Peyer's patch (tissue), 4 donors: ENCODE measurements at regions not wholly inside any gene's neighbourhood (a gene's known extent, or its start where the extent isn't known, plus 50 kb on each side); places are given as distances from the start of the nearest gene placed in this dataset.
A peak's percentile ranks its signal among the peaks of the same experiment; 100 is the strongest.

Experiments used
- DNase-seq, 3 donors: peaks; one replicate each; pipeline ENCODE4 v3.0.0-alpha.2; 2017 to 2019
- H3K27ac ChIP-seq, 4 donors: fragments of 200-600 bp; sonication (generic); one replicate each; pipeline ENCODE4 v1.5.1; 2016 to 2019
- H3K27me3 ChIP-seq, 2 donors: fragments of 200-600 bp; sonication (generic); one replicate each; pipeline ENCODE4 v1.5.1; 2019
- H3K36me3 ChIP-seq, 3 donors: fragments of 200-600 bp; sonication (generic); one replicate each; pipeline ENCODE4 v1.5.1; 2016 to 2019
- H3K4me1 ChIP-seq, 4 donors: fragments of 200-600 bp; sonication (generic); one replicate each; pipeline ENCODE4 v1.5.1; 2016 to 2019
- H3K4me3 ChIP-seq, 4 donors: fragments of 200-600 bp; sonication (generic); 1 replicate in 3 of 4; 2 replicates in 1 of 4; pipeline ENCODE4 v1.5.1; 2016 to 2019; ENCODE audit warnings: mild to moderate bottlenecking in 1 of 4
- H3K9me3 ChIP-seq, 4 donors: fragments of 200-600 bp; sonication (generic); one replicate each; pipeline ENCODE4 v1.5.1; 2016 to 2019; ENCODE audit warnings: mild to moderate bottlenecking in 1 of 4
- POLR2A ChIP-seq, 2 donors: fragments of 450-650 bp; IDR thresholded peaks; one replicate each; pipeline ENCODE4 v1.5.1; 2017; ENCODE audit warnings: antibody characterized with exemption in 2 of 2, mild to moderate bottlenecking in 2 of 2, moderate library complexity in 2 of 2
- TF ChIP-seq, protein P1 (sequence below), 6 experiments: fragments of 450-650 bp in 4 of 6; fragments of 200-600 bp in 2 of 6; sonication (generic) in 1 of 6; IDR thresholded peaks; one replicate each; pipeline ENCODE4 v1.5.1; 2017 to 2019; ENCODE audit warnings: antibody characterized with exemption in 6 of 6, mild to moderate bottlenecking in 3 of 6, moderate library complexity in 1 of 6

DNA sequence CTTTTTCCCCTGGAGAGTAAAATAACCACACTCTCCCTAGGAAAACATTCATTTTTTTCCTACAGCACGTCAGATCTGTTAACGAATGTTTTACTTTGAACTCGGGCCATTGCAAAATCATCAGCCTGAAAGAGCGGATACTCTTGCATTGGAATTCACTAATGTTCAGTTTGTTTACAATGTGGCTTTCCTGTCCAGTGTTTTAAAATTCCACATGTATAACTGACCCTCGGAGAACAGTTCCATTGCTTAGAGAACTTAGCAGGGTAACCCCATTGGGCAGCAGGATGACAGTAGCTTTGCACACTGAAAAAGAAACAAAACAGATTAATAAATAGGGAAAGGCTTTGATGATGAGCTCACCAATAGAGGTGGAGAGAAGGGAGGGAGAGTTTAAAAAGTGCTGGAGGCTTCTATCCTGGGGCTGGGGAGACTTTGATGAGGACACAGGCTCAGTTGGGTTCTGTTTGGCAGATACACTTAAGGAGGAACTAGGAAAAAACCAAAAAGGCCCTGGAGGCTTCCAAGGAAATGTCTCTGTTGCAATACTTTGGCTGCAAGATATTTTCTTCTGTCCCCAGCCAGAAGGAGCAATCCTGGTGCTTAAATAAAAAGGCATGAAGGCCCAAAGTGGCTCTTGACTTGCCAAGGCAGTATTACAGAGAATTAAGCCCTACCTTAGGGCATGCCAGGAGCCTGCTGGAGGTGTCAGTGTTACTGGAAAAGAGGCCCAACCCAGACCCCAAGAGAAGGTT is 143.1 kb downstream of the ARSF start:
- Histone ChIP-seq H3K9me3 (no peaks in the 10 kb centered on the region), H3K4me3 (no peak overlapping the region), H3K36me3 (no peaks in the 10 kb centered on the region), H3K4me1 (no peaks in the 10 kb centered on the region), H3K27me3 (no peaks in the 10 kb centered on the region), H3K27ac (peak overlapping the region in 2 of 4 donors; percentile 39 to 46)
- TF ChIP-seq POLR2A (IDR thresholded peaks at IDR 0.05) = no peak
- TF ChIP-seq, protein P1, sequence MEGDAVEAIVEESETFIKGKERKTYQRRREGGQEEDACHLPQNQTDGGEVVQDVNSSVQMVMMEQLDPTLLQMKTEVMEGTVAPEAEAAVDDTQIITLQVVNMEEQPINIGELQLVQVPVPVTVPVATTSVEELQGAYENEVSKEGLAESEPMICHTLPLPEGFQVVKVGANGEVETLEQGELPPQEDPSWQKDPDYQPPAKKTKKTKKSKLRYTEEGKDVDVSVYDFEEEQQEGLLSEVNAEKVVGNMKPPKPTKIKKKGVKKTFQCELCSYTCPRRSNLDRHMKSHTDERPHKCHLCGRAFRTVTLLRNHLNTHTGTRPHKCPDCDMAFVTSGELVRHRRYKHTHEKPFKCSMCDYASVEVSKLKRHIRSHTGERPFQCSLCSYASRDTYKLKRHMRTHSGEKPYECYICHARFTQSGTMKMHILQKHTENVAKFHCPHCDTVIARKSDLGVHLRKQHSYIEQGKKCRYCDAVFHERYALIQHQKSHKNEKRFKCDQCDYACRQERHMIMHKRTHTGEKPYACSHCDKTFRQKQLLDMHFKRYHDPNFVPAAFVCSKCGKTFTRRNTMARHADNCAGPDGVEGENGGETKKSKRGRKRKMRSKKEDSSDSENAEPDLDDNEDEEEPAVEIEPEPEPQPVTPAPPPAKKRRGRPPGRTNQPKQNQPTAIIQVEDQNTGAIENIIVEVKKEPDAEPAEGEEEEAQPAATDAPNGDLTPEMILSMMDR (IDR thresholded peaks at IDR 0.05) = no peak
- no peak for DNase-seq

GRCh38 chrX:3181846-3182245 is 140.6 kb downstream of the ARSF start:
- H3K4me1 ChIP-seq = no peaks in the 10 kb centered on the region

GRCh38 chrX:3178329-3178728 is 137.1 kb downstream of the ARSF start:
- Histone ChIP-seq H3K36me3 (no peaks in the 10 kb centered on the region), H3K4me1 (no peaks in the 10 kb centered on the region), H3K27me3 (no peaks in the 10 kb centered on the region), H3K27ac (no peak overlapping the region), H3K4me3 (no peak overlapping the region), H3K9me3 (no peaks in the 10 kb centered on the region)
- TF ChIP-seq POLR2A (IDR thresholded peaks at IDR 0.05) = no peak
- TF ChIP-seq, protein P1 (IDR thresholded peaks at IDR 0.05) = no peak
- DNase-seq = no peak

More at GRCh38 chrX:3181846-3182245, 140.6 kb downstream of the ARSF start:
- Histone ChIP-seq H3K36me3 (no peaks in the 10 kb centered on the region), H3K27ac (no peak overlapping the region), H3K4me3 (no peak overlapping the region), H3K9me3 (no peaks in the 10 kb centered on the region), H3K27me3 (no peaks in the 10 kb centered on the region)
- no peak for DNase-seq
- no peak for TF ChIP-seq POLR2A (IDR thresholded peaks at IDR 0.05)
- TF ChIP-seq, protein P1 (IDR thresholded peaks at IDR 0.05) = no peak

DNA sequence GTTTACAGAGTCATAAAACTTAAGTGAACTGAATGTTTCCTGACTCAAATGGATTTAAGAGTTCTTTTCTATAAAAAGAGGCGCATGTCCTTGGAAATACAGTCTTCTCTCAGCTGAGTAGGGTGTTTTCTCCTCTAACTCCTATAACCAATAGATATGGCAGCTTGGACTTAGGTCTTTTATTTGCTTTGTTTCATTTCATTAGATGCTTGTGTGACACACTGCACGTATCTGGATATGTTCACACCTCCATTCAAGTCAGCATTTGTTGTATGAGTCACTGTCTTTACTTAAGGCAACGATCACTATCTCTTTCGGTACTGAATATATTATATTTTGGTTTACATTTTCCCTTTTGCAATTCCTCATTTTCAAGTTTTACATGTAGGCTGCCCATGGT is 136.6 kb downstream of the ARSF start:
- H3K4me3 ChIP-seq = no peak overlapping the region
- TF ChIP-seq POLR2A (IDR thresholded peaks at IDR 0.05) = no peak
- TF ChIP-seq, protein P1 (IDR thresholded peaks at IDR 0.05) = no peak
- H3K36me3 ChIP-seq = no peaks in the 10 kb centered on the region
- no peaks in the 10 kb centered on the region for H3K27me3 ChIP-seq
- H3K27ac ChIP-seq = no peak overlapping the region
- no peaks in the 10 kb centered on the region for H3K9me3 ChIP-seq
- no peaks in the 10 kb centered on the region for H3K4me1 ChIP-seq
- no peak for DNase-seq

- no peak for DNase-seq
- Histone ChIP-seq H3K27me3 (no peaks in the 10 kb centered on the region), H3K36me3 (no peaks in the 10 kb centered on the region), H3K4me1 (no peaks in the 10 kb centered on the region), H3K27ac (no peak overlapping the region), H3K4me3 (no peak overlapping the region), H3K9me3 (no peaks in the 10 kb centered on the region)
- TF ChIP-seq, protein P1 (IDR thresholded peaks at IDR 0.05) = no peak
- no peak for TF ChIP-seq POLR2A (IDR thresholded peaks at IDR 0.05)
Measured at GRCh38 chrX:3176439-3176820, 135.2 kb downstream of the ARSF start.
